Tibial nerve (tissue), 4 donors: ENCODE measurements at regions not wholly inside any gene's neighbourhood (a gene's known extent, or its start where the extent isn't known, plus 50 kb on each side); places are given as distances from the start of the nearest gene placed in this dataset.

Experiments used
- CTCF ChIP-seq, 5 experiments: fragments of 200-600 bp in 3 of 5; fragments of 450-650 bp in 2 of 5; sonication (generic) in 3 of 5; IDR thresholded peaks; one replicate each; pipeline ENCODE4 v1.5.1; 2016 to 2019; ENCODE audit warnings: antibody characterized with exemption in 5 of 5, mild to moderate bottlenecking in 3 of 5, moderate library complexity in 2 of 5
- EP300 ChIP-seq, 2 donors: sonication (generic); formaldehyde crosslinking; IDR thresholded peaks; one replicate each; pipeline ENCODE4 v1.6.1; 2017; ENCODE audit warnings: antibody characterized with exemption in 2 of 2, mild to moderate bottlenecking in 1 of 2
- POLR2A ChIP-seq, 2 donors: fragments of 450-650 bp; IDR thresholded peaks; one replicate each; pipeline ENCODE4 v1.6.1; 2017; ENCODE audit warnings: antibody characterized with exemption in 2 of 2, mild to moderate bottlenecking in 2 of 2, moderate library complexity in 2 of 2

DNA sequence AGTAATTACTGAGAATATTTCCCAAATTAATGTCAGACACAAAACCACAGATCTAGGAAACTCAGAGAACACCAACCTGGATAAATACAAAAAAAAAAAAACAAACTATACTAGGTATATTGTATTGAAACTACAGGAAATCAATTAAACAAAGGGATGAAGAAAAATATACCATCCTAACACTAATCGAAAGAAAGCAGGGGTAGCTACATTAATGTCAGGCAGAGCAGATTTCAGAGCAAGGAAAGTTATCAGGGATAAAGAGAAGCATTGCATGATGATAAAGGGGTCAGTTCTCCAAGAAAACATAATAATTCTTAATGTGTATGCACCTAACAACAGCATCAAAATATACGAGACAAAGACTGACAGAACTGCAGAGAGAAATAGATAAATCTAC lies 89.9 kb downstream of the TOMM20 start:
- no peak for TF ChIP-seq CTCF (IDR thresholded peaks at IDR 0.05)
- TF ChIP-seq POLR2A (IDR thresholded peaks at IDR 0.05) = no peak
- TF ChIP-seq EP300 (IDR thresholded peaks at IDR 0.05) = no peak
